DOHH2 (cell line): ENCODE measurements at regions not wholly inside any gene's neighbourhood (a gene's known extent, or its start where the extent isn't known, plus 50 kb on each side); places are given as distances from the start of the nearest gene placed in this dataset.

Experiments
- H3F3A ChIP-seq: fragments of 200-600 bp; sonication (generic), shearing (Covaris generic); 2 replicates; pipeline ENCODE4 v1.6.0; 2016; ENCODE audit warnings: antibody characterized with exemption, mild to moderate bottlenecking; ENCODE audit not compliant: control insufficient read depth, insufficient read depth
- H3K27ac ChIP-seq: fragments of 200-600 bp; sonication (generic); 2 replicates; pipeline ENCODE4 v1.5.1; 2014; ENCODE audit warnings: low read depth, mild to moderate bottlenecking, low read length, moderate library complexity
- H3K27me3 ChIP-seq: fragments of 200-600 bp; sonication (generic); 2 replicates; pipeline ENCODE4 v1.6.1; 2014; ENCODE audit warnings: mild to moderate bottlenecking, low read length, mixed read lengths; ENCODE audit not compliant: control insufficient read depth
- H3K36me3 ChIP-seq: fragments of 200-600 bp; sonication (generic); 2 replicates; pipeline ENCODE4 v1.6.1; 2014; ENCODE audit warnings: mild to moderate bottlenecking, low read length, moderate library complexity, mixed read lengths; ENCODE audit not compliant: control insufficient read depth
- H3K4me1 ChIP-seq: fragments of 200-600 bp; sonication (generic); 2 replicates; pipeline ENCODE4 v1.6.1; 2014; ENCODE audit warnings: mild to moderate bottlenecking, low read length, mixed read lengths; ENCODE audit not compliant: control insufficient read depth
- H3K4me2 ChIP-seq: fragments of 200-600 bp; sonication (generic); 2 replicates; pipeline ENCODE4 v1.6.0; 2014; ENCODE audit warnings: mild to moderate bottlenecking, low read length, moderate library complexity
- H3K4me3 ChIP-seq: fragments of 200-600 bp; sonication (generic); 2 replicates; pipeline ENCODE4 v1.5.1; 2014; ENCODE audit warnings: mild to moderate bottlenecking, low read length, mixed read lengths
- H3K79me2 ChIP-seq: fragments of 200-600 bp; sonication (generic); 2 replicates; pipeline ENCODE4 v1.6.1; 2014; ENCODE audit warnings: mild to moderate bottlenecking, low read length, mixed read lengths; ENCODE audit not compliant: control insufficient read depth
- H3K9me2 ChIP-seq: fragments of 200-600 bp; sonication (generic); replicated peaks from 2 replicates; pipeline ENCODE4 v1.6.1; 2014; ENCODE audit warnings: mild to moderate bottlenecking, low read length, mixed read lengths; ENCODE audit not compliant: control insufficient read depth
- H3K9me3 ChIP-seq: fragments of 200-600 bp; sonication (generic); 2 replicates; pipeline ENCODE4 v1.6.1; 2014; ENCODE audit warnings: antibody characterized with exemption, low read length, mixed read lengths; ENCODE audit not compliant: control insufficient read depth, insufficient read depth
- H4K20me1 ChIP-seq: fragments of 200-600 bp; sonication (generic); 2 replicates; pipeline ENCODE4 v1.6.0; 2014; ENCODE audit warnings: low read depth, mild to moderate bottlenecking, antibody characterized with exemption, low read length, moderate library complexity; ENCODE audit not compliant: control insufficient read depth, insufficient read depth
- EZH2phosphoT487 ChIP-seq: fragments of 200-600 bp; sonication (generic); IDR thresholded peaks from 2 replicates; pipeline ENCODE4 v1.6.1; 2017; ENCODE audit warnings: borderline replicate concordance, mild to moderate bottlenecking, antibody characterized with exemption, low read length, moderate library complexity, mixed read lengths
- TF ChIP-seq, protein P1 (sequence below): fragments of 200-600 bp; sonication (generic); IDR thresholded peaks from one replicate; pipeline ENCODE4 v1.5.1; 2014; ENCODE audit warnings: antibody characterized with exemption, mild to moderate bottlenecking, low read depth, low read length; ENCODE audit not compliant: poor library complexity, severe bottlenecking

DNA sequence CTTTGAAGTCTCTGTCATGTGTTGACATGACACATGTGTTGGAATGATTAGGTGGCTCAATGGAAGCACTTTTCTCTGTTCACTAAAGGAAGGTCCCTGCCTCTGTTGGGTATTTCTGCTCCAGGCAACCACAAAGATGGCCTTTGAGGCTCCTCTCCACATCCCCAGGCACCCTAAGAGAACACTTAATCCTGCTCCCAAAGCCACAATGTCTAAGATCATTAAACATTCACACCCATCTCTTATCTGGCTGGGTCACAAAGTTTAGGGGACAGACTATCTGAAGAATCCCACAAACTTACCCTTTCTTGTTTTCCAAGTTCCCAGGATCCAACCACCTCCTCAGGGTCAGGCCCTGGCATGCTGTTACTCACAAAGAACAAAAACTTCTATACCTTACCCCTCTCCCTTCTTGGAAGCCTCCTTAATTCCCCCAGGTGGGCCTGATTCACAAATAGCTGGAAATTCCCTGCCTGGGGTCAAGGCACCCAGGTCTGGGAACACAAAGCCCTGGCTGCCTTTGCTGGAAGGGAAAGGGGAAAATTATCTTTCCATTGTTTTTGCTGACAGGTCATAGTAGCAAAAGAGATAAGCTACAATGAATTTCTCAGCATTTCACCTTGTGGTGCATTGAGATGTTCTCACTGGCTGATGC is 333.7 kb downstream of the PCNX1 start:
- Histone ChIP-seq H3K36me3 (no peaks in the 10 kb centered on the region), H3K9me2 (no peaks in the 10 kb centered on the region), H4K20me1 (no peaks in the 10 kb centered on the region), H3K4me3 (no peak overlapping the region), H3K4me2 (no peak overlapping the region), H3K79me2 (no peaks in the 10 kb centered on the region), H3K4me1 (no peaks in the 10 kb centered on the region), H3K9me3 (no peaks in the 10 kb centered on the region), H3K27me3 (no peaks in the 10 kb centered on the region), H3F3A (no peaks in the 10 kb centered on the region), H3K27ac (no peak overlapping the region)
- TF ChIP-seq, protein P1, sequence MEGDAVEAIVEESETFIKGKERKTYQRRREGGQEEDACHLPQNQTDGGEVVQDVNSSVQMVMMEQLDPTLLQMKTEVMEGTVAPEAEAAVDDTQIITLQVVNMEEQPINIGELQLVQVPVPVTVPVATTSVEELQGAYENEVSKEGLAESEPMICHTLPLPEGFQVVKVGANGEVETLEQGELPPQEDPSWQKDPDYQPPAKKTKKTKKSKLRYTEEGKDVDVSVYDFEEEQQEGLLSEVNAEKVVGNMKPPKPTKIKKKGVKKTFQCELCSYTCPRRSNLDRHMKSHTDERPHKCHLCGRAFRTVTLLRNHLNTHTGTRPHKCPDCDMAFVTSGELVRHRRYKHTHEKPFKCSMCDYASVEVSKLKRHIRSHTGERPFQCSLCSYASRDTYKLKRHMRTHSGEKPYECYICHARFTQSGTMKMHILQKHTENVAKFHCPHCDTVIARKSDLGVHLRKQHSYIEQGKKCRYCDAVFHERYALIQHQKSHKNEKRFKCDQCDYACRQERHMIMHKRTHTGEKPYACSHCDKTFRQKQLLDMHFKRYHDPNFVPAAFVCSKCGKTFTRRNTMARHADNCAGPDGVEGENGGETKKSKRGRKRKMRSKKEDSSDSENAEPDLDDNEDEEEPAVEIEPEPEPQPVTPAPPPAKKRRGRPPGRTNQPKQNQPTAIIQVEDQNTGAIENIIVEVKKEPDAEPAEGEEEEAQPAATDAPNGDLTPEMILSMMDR: no peak
- TF ChIP-seq EZH2phosphoT487: no peak

DNA sequence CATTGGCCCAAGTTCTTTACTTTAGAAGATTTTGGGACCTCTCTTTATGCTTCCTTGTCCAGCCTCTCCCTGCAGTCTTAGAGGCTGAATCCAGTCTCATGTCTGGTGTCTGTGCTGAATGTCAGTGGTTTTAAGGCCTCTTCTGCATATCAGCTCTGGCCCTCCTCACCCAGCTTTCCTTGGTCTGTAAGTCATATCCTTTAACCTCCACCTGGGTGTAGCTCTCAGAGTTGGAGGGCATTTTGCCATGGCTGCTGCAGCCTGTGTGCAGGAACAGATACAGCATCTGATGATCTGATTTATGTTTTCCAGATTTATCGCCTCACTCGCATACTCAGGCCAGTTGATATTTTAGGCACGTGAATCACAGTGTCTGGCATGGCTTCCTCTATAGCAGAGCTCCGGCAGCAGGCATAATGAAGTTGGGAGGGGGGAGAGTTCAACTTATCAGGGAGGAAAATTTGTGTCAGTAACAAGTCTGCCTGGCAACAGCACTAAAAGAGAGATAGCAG is 335.0 kb downstream of the PCNX1 start:
- no peak overlapping the region for H3K4me2 ChIP-seq
- TF ChIP-seq, protein P1: no peak
- no peak for TF ChIP-seq EZH2phosphoT487
- H3K27ac ChIP-seq: no peak overlapping the region
- H3K36me3 ChIP-seq: no peaks in the 10 kb centered on the region
- H3K4me3 ChIP-seq: no peak overlapping the region
- no peaks in the 10 kb centered on the region for H3K9me2 ChIP-seq
- H3K27me3 ChIP-seq: no peaks in the 10 kb centered on the region
- no peaks in the 10 kb centered on the region for H3K79me2 ChIP-seq
- H4K20me1 ChIP-seq: no peaks in the 10 kb centered on the region
- H3F3A ChIP-seq: no peaks in the 10 kb centered on the region
- no peaks in the 10 kb centered on the region for H3K9me3 ChIP-seq
- H3K4me1 ChIP-seq: no peaks in the 10 kb centered on the region

DNA sequence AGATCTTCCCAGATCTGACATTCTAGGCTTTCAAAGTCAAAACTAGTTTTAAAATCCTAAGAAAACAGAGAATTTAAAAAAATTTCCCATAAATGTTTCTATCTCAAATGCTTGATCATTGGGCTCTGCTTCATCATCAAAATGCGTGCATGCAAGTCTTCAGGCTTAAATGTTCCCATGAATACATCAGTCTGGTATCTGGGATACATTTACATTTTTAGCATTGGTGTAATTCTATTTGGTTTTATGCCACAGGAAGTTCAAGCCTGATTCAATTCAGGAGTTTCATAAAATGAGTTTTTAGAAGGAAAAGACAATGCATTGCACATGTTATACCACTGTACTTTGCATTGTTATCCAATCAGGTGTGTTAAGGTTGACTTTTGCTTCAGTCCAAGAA is 336.4 kb downstream of the PCNX1 start:
- TF ChIP-seq, protein P1: no peak
- no peak for TF ChIP-seq EZH2phosphoT487
- Histone ChIP-seq H3K36me3 (no peaks in the 10 kb centered on the region), H3K27me3 (no peaks in the 10 kb centered on the region), H4K20me1 (no peaks in the 10 kb centered on the region), H3F3A (no peaks in the 10 kb centered on the region), H3K79me2 (no peaks in the 10 kb centered on the region), H3K4me2 (no peak overlapping the region), H3K27ac (no peak overlapping the region), H3K9me3 (no peaks in the 10 kb centered on the region), H3K4me1 (no peaks in the 10 kb centered on the region), H3K9me2 (no peaks in the 10 kb centered on the region), H3K4me3 (no peak overlapping the region)
